ENCODE measurements at regions not wholly inside any gene's neighbourhood (a gene's known extent, or its start where the extent isn't known, plus 50 kb on each side); places are given as distances from the start of the nearest gene placed in this dataset.

DNA sequence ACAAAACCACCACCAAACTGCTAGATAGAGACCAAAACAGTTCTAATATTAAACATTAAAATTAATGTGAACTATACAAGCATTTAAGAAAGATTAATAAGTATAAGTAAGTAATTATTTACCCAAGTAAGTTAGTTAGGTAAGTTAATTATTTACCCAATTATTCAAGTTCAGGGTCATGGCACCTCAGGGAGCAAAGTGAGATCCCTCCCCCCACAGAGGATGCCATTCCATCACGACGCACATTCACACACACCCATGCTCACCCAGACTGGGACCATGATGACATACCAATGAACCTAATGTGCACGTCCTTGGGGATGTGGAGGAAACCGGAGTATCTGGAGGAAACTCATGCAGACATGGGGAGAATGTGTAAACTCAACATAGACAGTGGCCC is 229.1 kb downstream of the NR2F2 start:
- Histone ChIP-seq H4K20me1 (ENCODE audit: insufficient read depth, poor library complexity, severe bottlenecking) (no peaks in the 10 kb centered on the region), H3K9me3 (ENCODE audit: low read depth) (no peaks in the 10 kb centered on the region), H3K36me3 (replicated peaks; ENCODE audit: insufficient read depth, low read depth) (no peaks in the 10 kb centered on the region), H3K79me2 (no peaks in the 10 kb centered on the region), H3K27me3 (no peaks in the 10 kb centered on the region), H2AFZ (no peak overlapping the region), H3K4me3 (no peak overlapping the region), H3K4me1 (ENCODE audit: insufficient read depth) (no peaks in the 10 kb centered on the region), H3K27ac (no peak overlapping the region), H3K9me2 (replicated peaks; ENCODE audit: insufficient read depth) (no peaks in the 10 kb centered on the region), H3K4me2 (no peak overlapping the region)
- TF ChIP-seq, protein P1, sequence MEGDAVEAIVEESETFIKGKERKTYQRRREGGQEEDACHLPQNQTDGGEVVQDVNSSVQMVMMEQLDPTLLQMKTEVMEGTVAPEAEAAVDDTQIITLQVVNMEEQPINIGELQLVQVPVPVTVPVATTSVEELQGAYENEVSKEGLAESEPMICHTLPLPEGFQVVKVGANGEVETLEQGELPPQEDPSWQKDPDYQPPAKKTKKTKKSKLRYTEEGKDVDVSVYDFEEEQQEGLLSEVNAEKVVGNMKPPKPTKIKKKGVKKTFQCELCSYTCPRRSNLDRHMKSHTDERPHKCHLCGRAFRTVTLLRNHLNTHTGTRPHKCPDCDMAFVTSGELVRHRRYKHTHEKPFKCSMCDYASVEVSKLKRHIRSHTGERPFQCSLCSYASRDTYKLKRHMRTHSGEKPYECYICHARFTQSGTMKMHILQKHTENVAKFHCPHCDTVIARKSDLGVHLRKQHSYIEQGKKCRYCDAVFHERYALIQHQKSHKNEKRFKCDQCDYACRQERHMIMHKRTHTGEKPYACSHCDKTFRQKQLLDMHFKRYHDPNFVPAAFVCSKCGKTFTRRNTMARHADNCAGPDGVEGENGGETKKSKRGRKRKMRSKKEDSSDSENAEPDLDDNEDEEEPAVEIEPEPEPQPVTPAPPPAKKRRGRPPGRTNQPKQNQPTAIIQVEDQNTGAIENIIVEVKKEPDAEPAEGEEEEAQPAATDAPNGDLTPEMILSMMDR (IDR thresholded peaks at IDR 0.05; ENCODE audit: poor library complexity) = no peak
- no peak for TF ChIP-seq EZH2phosphoT487 (IDR thresholded peaks at IDR 0.05; ENCODE audit: low read depth, severe bottlenecking, unreplicated experiment)
- WGBS (ENCODE audit: low lambda C conversion rate, missing lambda C conversion rate) = 84% methylated on average over 4 of the region's 4 CpGs
- DNase-seq (ENCODE audit: low spot score) = no peak

DNA sequence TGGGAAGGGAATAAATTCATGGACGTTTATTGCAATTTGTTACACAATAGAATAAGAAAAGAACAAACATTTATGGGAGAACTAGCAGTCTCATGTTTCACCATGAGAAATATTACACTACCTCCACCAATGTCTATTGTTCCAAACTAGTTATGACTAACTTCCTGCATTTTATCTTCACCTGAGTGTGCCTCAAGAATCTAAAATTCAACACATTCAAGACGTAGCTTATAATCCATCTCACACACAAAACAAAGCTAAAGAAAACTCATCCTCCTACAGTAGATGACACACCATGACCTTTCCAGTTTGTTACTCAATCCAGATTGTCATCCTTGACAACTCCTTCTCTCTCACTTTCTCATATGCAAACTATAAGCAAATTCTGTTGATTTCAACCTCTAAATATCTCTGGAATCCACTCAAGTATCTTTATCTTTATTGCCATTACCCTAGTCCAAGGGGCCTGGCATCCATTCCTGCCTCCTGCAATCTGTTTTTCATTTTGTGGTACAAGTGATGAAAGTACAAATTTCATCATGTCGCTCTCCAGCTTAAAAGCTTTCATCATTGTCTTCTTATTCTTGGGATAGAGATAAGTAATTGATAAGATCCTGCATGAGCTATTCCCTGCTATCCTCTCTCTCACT is 229.9 kb downstream of the NR2F2 start:
- Histone ChIP-seq H4K20me1 (ENCODE audit: insufficient read depth, poor library complexity, severe bottlenecking) (no peaks in the 10 kb centered on the region), H3K4me1 (ENCODE audit: insufficient read depth) (no peaks in the 10 kb centered on the region), H3K79me2 (no peaks in the 10 kb centered on the region), H3K9me2 (replicated peaks; ENCODE audit: insufficient read depth) (no peaks in the 10 kb centered on the region), H3K4me2 (no peak overlapping the region), H2AFZ (no peak overlapping the region), H3K4me3 (no peak overlapping the region), H3K9me3 (ENCODE audit: low read depth) (no peaks in the 10 kb centered on the region), H3K36me3 (replicated peaks; ENCODE audit: insufficient read depth, low read depth) (no peaks in the 10 kb centered on the region), H3K27me3 (no peaks in the 10 kb centered on the region), H3K27ac (no peak overlapping the region)
- DNase-seq (ENCODE audit: low spot score) = no peak
- TF ChIP-seq, protein P1 (IDR thresholded peaks at IDR 0.05; ENCODE audit: poor library complexity) = no peak
- WGBS (ENCODE audit: low lambda C conversion rate, missing lambda C conversion rate) = 47% methylated on average over 3 of the region's 3 CpGs

GRCh38 chr15:96561593-96561992 is 231.1 kb downstream of the NR2F2 start:
- Histone ChIP-seq H3K9me2 (replicated peaks; ENCODE audit: insufficient read depth) (no peaks in the 10 kb centered on the region), H3K9me3 (ENCODE audit: low read depth) (no peaks in the 10 kb centered on the region), H3K79me2 (no peaks in the 10 kb centered on the region), H3K27me3 (no peaks in the 10 kb centered on the region), H3K36me3 (replicated peaks; ENCODE audit: insufficient read depth, low read depth) (no peaks in the 10 kb centered on the region), H3K27ac (no peak overlapping the region), H3K4me2 (no peak overlapping the region), H2AFZ (no peak overlapping the region), H3K4me1 (ENCODE audit: insufficient read depth) (no peaks in the 10 kb centered on the region), H3K4me3 (no peak overlapping the region), H4K20me1 (ENCODE audit: insufficient read depth, poor library complexity, severe bottlenecking) (no peaks in the 10 kb centered on the region)
- TF ChIP-seq EZH2 (IDR thresholded peaks at IDR 0.05; ENCODE audit: borderline replicate concordance) (no peak), EZH2phosphoT487 (IDR thresholded peaks at IDR 0.05; ENCODE audit: low read depth, severe bottlenecking, unreplicated experiment) (no peak)
- WGBS (ENCODE audit: low lambda C conversion rate, missing lambda C conversion rate) = 87% methylated on average over 2 of the region's 2 CpGs
- DNase-seq (ENCODE audit: low spot score) = no peak

GRCh38 chr15:96564546-96564945 is 234.0 kb downstream of the NR2F2 start:
- TF ChIP-seq EZH2 (IDR thresholded peaks at IDR 0.05; ENCODE audit: borderline replicate concordance) = no peak
- TF ChIP-seq, protein P1 (IDR thresholded peaks at IDR 0.05; ENCODE audit: poor library complexity) = no peak
- Histone ChIP-seq H3K9me3 (ENCODE audit: low read depth) (no peaks in the 10 kb centered on the region), H3K4me1 (ENCODE audit: insufficient read depth) (no peaks in the 10 kb centered on the region), H3K36me3 (replicated peaks; ENCODE audit: insufficient read depth, low read depth) (no peaks in the 10 kb centered on the region), H3K79me2 (no peaks in the 10 kb centered on the region), H3K9me2 (replicated peaks; ENCODE audit: insufficient read depth) (no peaks in the 10 kb centered on the region), H2AFZ (no peak overlapping the region), H3K4me3 (no peak overlapping the region), H4K20me1 (ENCODE audit: insufficient read depth, poor library complexity, severe bottlenecking) (no peaks in the 10 kb centered on the region), H3K27ac (no peak overlapping the region), H3K4me2 (no peak overlapping the region), H3K27me3 (peaks cover 6% of the 10 kb centered on the region)
- WGBS (ENCODE audit: low lambda C conversion rate, missing lambda C conversion rate) = 96% methylated on average over 3 of the region's 3 CpGs
- no peak for DNase-seq (ENCODE audit: low spot score)
